Small intestine (tissue), 7 donors: ENCODE measurements at regions not wholly inside any gene's neighbourhood (a gene's known extent, or its start where the extent isn't known, plus 50 kb on each side); places are given as distances from the start of the nearest gene placed in this dataset.

Experiments used
- DNase-seq, 2 donors: peaks; one replicate each; pipeline versions ENCODE4 v3.0.0 to v3.0.0-alpha.2; 2013
- FAIRE-seq: peaks from 2 replicates; lab custom pipeline; 2012; peaks lifted over from hg19 to GRCh38; lab: Jason Lieb, UNC
- H3K27ac ChIP-seq, 3 donors: one replicate each; pipeline ENCODE4 v1.5.1; 2013; ENCODE audit warnings: low read length in 2 of 3, mild to moderate bottlenecking in 2 of 3, control low read depth in 1 of 3, inconsistent platforms in 1 of 3, low read depth in 1 of 3, moderate library complexity in 1 of 3
- H3K27me3 ChIP-seq, 3 donors: one replicate each; pipeline ENCODE4 v1.6.1; 2013; ENCODE audit warnings: low read length in 3 of 3, inconsistent platforms in 1 of 3; ENCODE audit not compliant: control insufficient read depth in 3 of 3, insufficient read depth in 3 of 3
- H3K36me3 ChIP-seq, 3 donors: one replicate each; pipeline ENCODE4 v1.6.1; 2013; ENCODE audit warnings: low read length in 3 of 3, inconsistent platforms in 1 of 3, low read depth in 1 of 3, mild to moderate bottlenecking in 1 of 3, moderate library complexity in 1 of 3; ENCODE audit not compliant: control insufficient read depth in 3 of 3, insufficient read depth in 2 of 3
- H3K4me1 ChIP-seq, 3 donors: one replicate each; pipeline ENCODE4 v1.6.1; 2013; ENCODE audit warnings: low read length in 2 of 3, inconsistent platforms in 1 of 3, low read depth in 1 of 3, mild to moderate bottlenecking in 1 of 3, moderate library complexity in 1 of 3; ENCODE audit not compliant: control insufficient read depth in 3 of 3, insufficient read depth in 2 of 3
- H3K4me3 ChIP-seq, 3 donors: one replicate each; pipeline ENCODE4 v1.5.1; 2013; ENCODE audit warnings: low read length in 3 of 3, control low read depth in 1 of 3, inconsistent platforms in 1 of 3, low read depth in 1 of 3, mild to moderate bottlenecking in 1 of 3, moderate library complexity in 1 of 3
- H3K9me3 ChIP-seq, 2 donors: one replicate each; pipeline ENCODE4 v1.6.1; 2013; ENCODE audit warnings: low read depth in 1 of 2, low read length in 1 of 2; ENCODE audit not compliant: control insufficient read depth in 2 of 2, insufficient read depth in 1 of 2
- WGBS, 3 donors: extraction: QIAGEN DNeasy Blood & Tissue Kit; methylation state at CpG; one replicate each; pipeline ENCODE4 v1.1.7; 2013; 5-methylcytosine and 5-hydroxymethylcytosine counted together
- donor health status: healthy with polysubstance abuse.
- donor health status: control.
- donor health status: control.
- donor health status: Bipolar disorder and iron deficiency.
- donor health status: healthy.

DNA sequence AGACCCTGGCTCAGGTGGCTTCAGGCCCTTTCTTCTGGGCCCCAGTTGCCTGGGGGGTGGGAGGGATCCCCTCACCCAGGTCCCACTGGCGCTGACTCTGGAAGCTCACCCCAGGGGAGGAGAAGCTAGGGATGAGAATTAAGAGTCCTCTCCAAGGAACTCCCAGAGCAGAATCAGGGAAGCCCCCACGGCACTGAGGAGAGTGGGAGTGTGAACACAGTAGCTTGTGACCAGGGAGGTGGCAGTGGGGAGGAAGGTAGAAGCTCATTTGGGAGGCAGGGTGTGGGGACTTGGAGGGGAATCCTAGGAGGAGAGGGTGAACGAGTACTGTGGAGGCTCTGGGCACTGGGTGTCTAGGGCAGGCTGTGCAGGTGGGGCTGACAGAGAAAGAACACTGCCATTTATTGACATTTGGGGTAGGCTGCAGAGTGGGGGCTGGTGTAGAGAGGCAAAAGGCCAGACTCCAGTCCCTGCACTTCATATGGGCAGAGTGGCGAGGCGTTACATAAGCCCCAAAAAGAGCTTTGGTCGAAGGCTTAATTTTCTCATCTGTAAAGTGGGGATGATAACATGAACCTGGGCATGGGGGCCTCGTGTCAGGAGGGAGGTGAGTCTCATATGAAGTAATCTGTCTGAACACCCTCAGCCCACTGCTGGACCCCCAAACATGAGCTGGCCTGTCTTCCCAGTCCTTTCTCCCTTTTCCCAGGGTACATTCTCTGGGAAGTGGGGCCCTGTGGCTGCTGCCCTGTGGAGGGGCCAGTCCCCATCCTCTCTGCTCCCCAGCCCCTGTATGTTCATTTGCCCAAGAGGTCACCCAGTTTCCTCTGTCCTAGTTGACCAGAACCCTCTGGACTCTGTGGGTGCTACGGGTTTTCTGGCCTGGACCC is 80.5 kb downstream of the VEGFA start:
- peaks cover 0 to 22% (median 5%) of the 10 kb centered on the region in 3 donors for H3K4me1 ChIP-seq
- DNase-seq: no peak
- no peak overlapping the region for H3K27ac ChIP-seq
- no peaks in the 10 kb centered on the region for H3K9me3 ChIP-seq
- H3K27me3 ChIP-seq: no peaks in the 10 kb centered on the region
- FAIRE-seq: no peak
- 85 to 90% (median 89%) methylated on average over 8 of the region's 8 CpGs for WGBS, 3 donors
- H3K4me3 ChIP-seq: no peak overlapping the region
- H3K36me3 ChIP-seq: no peaks in the 10 kb centered on the region

DNA sequence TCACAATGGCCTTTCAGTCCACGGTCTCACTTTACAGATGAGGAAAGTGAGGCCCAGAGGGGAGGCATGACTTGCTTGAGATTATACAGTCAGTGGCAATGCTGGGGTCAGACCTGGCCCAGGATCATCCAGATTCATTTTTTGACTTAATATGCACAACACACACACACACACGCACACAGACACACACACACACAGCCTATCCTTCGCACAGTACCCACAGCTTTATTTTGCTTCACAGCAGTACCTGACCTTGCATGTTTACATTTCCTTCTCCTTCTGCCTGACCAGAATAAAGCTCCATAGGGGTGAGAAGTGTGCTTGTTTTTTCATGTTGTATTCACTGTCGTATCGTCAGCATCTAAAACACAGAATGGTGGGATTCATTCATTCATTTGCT is 79.8 kb downstream of the VEGFA start:
- FAIRE-seq: no peak
- Histone ChIP-seq H3K4me1 (peaks cover 0 to 22% (median 4%) of the 10 kb centered on the region in 3 donors), H3K4me3 (no peak overlapping the region), H3K9me3 (no peaks in the 10 kb centered on the region), H3K27ac (no peak overlapping the region), H3K36me3 (no peaks in the 10 kb centered on the region), H3K27me3 (no peaks in the 10 kb centered on the region)
- DNase-seq: no peak
- 86 to 91% (median 88%) methylated on average over 5 of the region's 5 CpGs for WGBS, 3 donors

- WGBS, 3 donors: 82 to 92% (median 83%) methylated on average over 7 of the region's 7 CpGs
- H3K27ac ChIP-seq: no peak overlapping the region
- no peaks in the 10 kb centered on the region for H3K27me3 ChIP-seq
- peaks cover 0 to 14% (median 0%) of the 10 kb centered on the region in 3 donors for H3K4me1 ChIP-seq
- no peak overlapping the region for H3K4me3 ChIP-seq
- H3K36me3 ChIP-seq: no peaks in the 10 kb centered on the region
- no peaks in the 10 kb centered on the region for H3K9me3 ChIP-seq
- DNase-seq (no peak), FAIRE-seq (no peak)
These were observed 78.8 kb downstream of the VEGFA start for GRCh38 chr6:43848671-43849391.

DNA sequence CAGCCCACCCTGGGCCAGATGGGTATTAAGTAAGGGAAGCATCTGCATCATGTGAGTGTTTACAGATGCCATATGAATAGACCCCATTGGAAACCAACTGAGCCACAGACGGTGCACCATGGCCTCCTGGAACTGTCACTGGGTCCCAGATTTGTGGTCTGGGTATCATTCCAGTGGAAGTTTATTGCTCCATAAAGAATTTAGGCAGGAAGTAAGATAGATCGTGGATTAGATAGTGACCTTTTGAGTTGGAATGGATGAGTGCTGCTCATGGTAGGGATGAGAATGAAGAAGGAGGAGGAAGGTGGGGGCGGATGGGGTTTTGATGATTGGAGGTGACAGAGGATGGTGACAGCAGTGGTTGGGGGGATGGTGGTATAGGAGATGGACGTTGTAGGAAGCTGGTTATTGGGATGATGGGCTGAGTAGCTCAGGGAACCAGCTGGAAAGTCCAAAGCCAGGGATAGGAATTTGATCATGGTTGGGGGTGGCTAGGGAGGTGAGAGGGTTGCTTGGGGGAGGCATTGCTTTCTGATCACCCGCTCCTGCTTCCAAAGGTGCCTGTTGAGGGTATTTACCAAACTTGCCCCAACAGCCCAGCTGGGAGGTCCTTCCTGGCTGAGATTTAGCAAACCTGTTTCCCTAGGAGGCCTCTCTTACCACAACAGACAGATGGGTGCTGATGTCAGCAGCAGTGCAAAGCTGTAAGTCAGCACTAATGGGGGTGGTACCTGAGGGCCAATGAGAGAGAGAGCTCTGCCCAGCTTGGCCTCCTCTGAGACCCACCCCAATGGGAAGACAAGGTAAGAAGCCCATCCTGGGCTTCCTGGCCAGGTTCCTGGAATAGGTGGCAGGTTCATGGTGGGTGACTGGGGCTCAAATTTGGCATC is 78.0 kb downstream of the VEGFA start:
- no peak for FAIRE-seq
- H3K27me3 ChIP-seq: no peaks in the 10 kb centered on the region
- no peaks in the 10 kb centered on the region for H3K36me3 ChIP-seq
- H3K4me3 ChIP-seq: no peak overlapping the region
- WGBS, 3 donors: 77 to 79% (median 79%) methylated on average over 5 of the region's 5 CpGs
- no peaks in the 10 kb centered on the region for H3K9me3 ChIP-seq
- peaks cover 0 to 13% (median 0%) of the 10 kb centered on the region in 3 donors for H3K4me1 ChIP-seq
- no peak for DNase-seq
- no peak overlapping the region for H3K27ac ChIP-seq

DNA sequence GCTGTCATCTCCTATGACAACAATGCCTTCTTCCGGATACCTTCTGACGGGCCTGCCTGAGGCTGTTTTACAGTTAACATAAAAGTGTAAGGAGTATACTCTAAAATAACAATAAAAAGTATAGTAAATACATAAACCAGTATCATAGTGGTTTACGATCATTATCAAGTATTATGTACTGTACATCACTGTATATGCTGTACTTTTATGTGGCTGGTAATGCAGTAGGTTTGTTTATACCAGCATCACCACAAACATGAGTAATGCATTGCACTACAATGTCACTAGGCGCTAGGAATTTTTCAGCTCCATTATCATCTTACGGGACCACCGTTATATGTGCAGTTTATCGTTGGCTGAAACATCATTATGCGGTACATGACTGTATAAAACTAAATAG is 76.5 kb downstream of the VEGFA start:
- WGBS, 3 donors: 90 to 97% (median 96%) methylated on average over 8 of the region's 8 CpGs
- H3K4me1 ChIP-seq: peaks cover 0 to 23% (median 0%) of the 10 kb centered on the region in 3 donors
- H3K4me3 ChIP-seq: no peak overlapping the region
- DNase-seq: no peak
- no peak for FAIRE-seq
- no peaks in the 10 kb centered on the region for H3K9me3 ChIP-seq
- H3K27ac ChIP-seq: no peak overlapping the region
- no peaks in the 10 kb centered on the region for H3K36me3 ChIP-seq
- no peaks in the 10 kb centered on the region for H3K27me3 ChIP-seq

DNA sequence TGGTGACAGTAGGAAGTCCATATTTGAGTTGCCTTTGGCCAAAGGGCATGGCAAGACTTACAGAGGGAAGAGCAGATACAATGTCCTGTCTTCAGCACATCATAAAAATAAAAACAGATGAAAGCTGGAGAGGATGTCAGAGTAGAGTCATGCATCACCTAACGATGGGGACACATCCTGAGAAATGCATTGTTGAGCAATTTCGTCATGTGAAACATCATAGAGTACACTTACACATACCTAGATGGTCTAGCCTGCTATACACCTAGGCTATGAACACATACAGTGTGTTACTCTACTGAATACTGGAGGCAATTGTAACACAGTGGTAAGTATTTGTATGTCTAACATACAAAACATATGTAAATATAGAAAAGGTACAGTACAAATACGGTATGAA is 75.6 kb downstream of the VEGFA start:
- Histone ChIP-seq H3K9me3 (no peaks in the 10 kb centered on the region), H3K27me3 (no peaks in the 10 kb centered on the region), H3K4me3 (no peak overlapping the region), H3K4me1 (peaks cover 0 to 17% (median 0%) of the 10 kb centered on the region in 3 donors), H3K27ac (no peak overlapping the region), H3K36me3 (no peaks in the 10 kb centered on the region)
- FAIRE-seq (no peak), DNase-seq (no peak)
- WGBS, 3 donors: 50 to 70% (median 59%) methylated on average over 3 of the region's 3 CpGs

- DNase-seq (no peak), FAIRE-seq (no peak)
- peak overlapping the region; percentile 30 to 85 (median 64) for H3K27ac ChIP-seq
- peaks cover 0 to 22% (median 0%) of the 10 kb centered on the region in 3 donors for H3K4me1 ChIP-seq
- H3K4me3 ChIP-seq: no peak overlapping the region
- H3K27me3 ChIP-seq: no peaks in the 10 kb centered on the region
- no peaks in the 10 kb centered on the region for H3K36me3 ChIP-seq
- H3K9me3 ChIP-seq: no peaks in the 10 kb centered on the region
- 91 to 97% (median 92%) methylated on average over 4 of the region's 4 CpGs for WGBS, 3 donors
These were observed 73.7 kb downstream of the VEGFA start for GRCh38 chr6:43843669-43844171.
